NCI-H2107 (cell line): ENCODE measurements at regions not wholly inside any gene's neighbourhood (a gene's known extent, or its start where the extent isn't known, plus 50 kb on each side); places are given as distances from the start of the nearest gene placed in this dataset.
"Not testable (repeated sequence)": the region's sequence is repeated elsewhere in the genome, so short reads cannot be mapped to it uniquely, and the experiment has no call there.

Experiments used
- DNase-seq: peaks from one replicate; lab custom pipeline; 2025; lab: John Stamatoyannopoulos, UW

- DNase-seq: no peak
These were observed 116.0 kb upstream of the BTG1 start for GRCh38 chr12:92261692-92262091.

- DNase-seq: no peak
These were observed 115.4 kb upstream of the BTG1 start for GRCh38 chr12:92261071-92261470.

GRCh38 chr12:92259696-92260251, 114.1 kb upstream of the BTG1 start:
- DNase-seq: no peak

- DNase-seq: no peak
These were observed 113.6 kb upstream of the BTG1 start for GRCh38 chr12:92259291-92259690.

- DNase-seq: no peak
These were observed 111.6 kb upstream of the BTG1 start for GRCh38 chr12:92257261-92257660.

GRCh38 chr12:92255741-92256140, 110.1 kb upstream of the BTG1 start:
- DNase-seq: no peak

GRCh38 chr12:92253301-92253700, 107.7 kb upstream of the BTG1 start:
- DNase-seq: no peak

GRCh38 chr12:92248977-92249376, 103.3 kb upstream of the BTG1 start:
- no peak for DNase-seq

GRCh38 chr12:92244036-92244435, 98.4 kb upstream of the BTG1 start:
- DNase-seq: no peak

GRCh38 chr12:92242907-92243306, 97.3 kb upstream of the BTG1 start:
- DNase-seq: no peak

- DNase-seq: no peak
These were observed 92.3 kb upstream of the BTG1 start for GRCh38 chr12:92237762-92238523.

- no peak for DNase-seq
These were observed 91.6 kb upstream of the BTG1 start for GRCh38 chr12:92237262-92237661.

GRCh38 chr12:92235703-92236472, 90.2 kb upstream of the BTG1 start:
- no peak for DNase-seq

- DNase-seq: no peak
These were observed 88.9 kb upstream of the BTG1 start for GRCh38 chr12:92234533-92234932.

GRCh38 chr12:92233346-92234015, 87.8 kb upstream of the BTG1 start:
- no peak for DNase-seq

GRCh38 chr12:92232371-92232932, 86.8 kb upstream of the BTG1 start:
- not testable (repeated sequence) for DNase-seq

- DNase-seq: not testable (repeated sequence)
These were observed 86.3 kb upstream of the BTG1 start for GRCh38 chr12:92231945-92232344.

- DNase-seq: not testable (repeated sequence)
These were observed 85.9 kb upstream of the BTG1 start for GRCh38 chr12:92231532-92231931.

- no peak for DNase-seq
These were observed 83.7 kb upstream of the BTG1 start for GRCh38 chr12:92229381-92229780.

- DNase-seq: no peak
These were observed 81.3 kb upstream of the BTG1 start for GRCh38 chr12:92226961-92227360.

- DNase-seq: no peak
These were observed 80.5 kb upstream of the BTG1 start for GRCh38 chr12:92226071-92226661.
